Prostate gland (tissue), 2 donors: ENCODE measurements at regions not wholly inside any gene's neighbourhood (a gene's known extent, or its start where the extent isn't known, plus 50 kb on each side); places are given as distances from the start of the nearest gene placed in this dataset.

ENCODE experiments used
- CTCF ChIP-seq, 4 experiments: fragments of 200-600 bp in 2 of 4; fragments of 450-650 bp in 2 of 4; sonication (generic) in 2 of 4; IDR thresholded peaks; 1 replicate in 3 of 4; 2 replicates in 1 of 4; pipeline ENCODE4 v1.5.1; 2016 to 2019; ENCODE audit warnings: antibody characterized with exemption in 4 of 4, mild to moderate bottlenecking in 2 of 4, moderate library complexity in 2 of 4
- POLR2A ChIP-seq: fragments of 450-650 bp; IDR thresholded peaks from one replicate; pipeline ENCODE4 v1.6.1; 2016; ENCODE audit warnings: antibody characterized with exemption, mild to moderate bottlenecking
- POLR2AphosphoS5 ChIP-seq: sonication (generic); formaldehyde crosslinking; IDR thresholded peaks from one replicate; pipeline ENCODE4 v1.6.1; 2017; ENCODE audit warnings: antibody characterized with exemption

GRCh38 chr6:84615987-84616386, 148.4 kb downstream of the TBX18 start:
- TF ChIP-seq CTCF (IDR thresholded peaks at IDR 0.05) (no peak), POLR2A (no peak), POLR2AphosphoS5 (no peak)
